Panc1 (cell line): ENCODE measurements at regions not wholly inside any gene's neighbourhood (a gene's known extent, or its start where the extent isn't known, plus 50 kb on each side); places are given as distances from the start of the nearest gene placed in this dataset.

Experiments
- CTCF ChIP-seq: fragments of 450-650 bp; IDR thresholded peaks from 2 replicates; pipeline ENCODE4 v1.5.1; 2017; ENCODE audit warnings: mild to moderate bottlenecking
- POLR2AphosphoS5 ChIP-seq: IDR thresholded peaks from 2 replicates; pipeline ENCODE4 v1.6.1; 2012; ENCODE audit warnings: mild to moderate bottlenecking, low read depth, low read length, moderate library complexity
- SIN3A ChIP-seq: IDR thresholded peaks from 2 replicates; pipeline ENCODE4 v1.6.1; 2012; ENCODE audit warnings: low read depth, mild to moderate bottlenecking, low read length, moderate library complexity, borderline replicate concordance; ENCODE audit not compliant: insufficient read depth
- TCF7L2 ChIP-seq: IDR thresholded peaks from 2 replicates; pipeline ENCODE4 v1.6.1; 2011; ENCODE audit warnings: mild to moderate bottlenecking, low read depth, low read length, inconsistent platforms

- TF ChIP-seq TCF7L2 (no peak), CTCF (no peak), POLR2AphosphoS5 (no peak), SIN3A (no peak)
Observed at GRCh38 chr6:1123386-1124375, 188.2 kb upstream of the FOXQ1 start.
